PC-3 (cell line): ENCODE measurements at regions not wholly inside any gene's neighbourhood (a gene's known extent, or its start where the extent isn't known, plus 50 kb on each side); places are given as distances from the start of the nearest gene placed in this dataset.

Experiments used
- EZH2phosphoT487 ChIP-seq: fragments of 300-600 bp; sonication (generic); IDR thresholded peaks from 2 replicates; pipeline ENCODE4 v1.6.1; 2018; ENCODE audit warnings: mild to moderate bottlenecking, antibody characterized with exemption, low read length, borderline replicate concordance
- TF ChIP-seq, protein P1 (sequence below): fragments of 300-600 bp; sonication (generic); conservative IDR thresholded peaks from 2 replicates; pipeline ENCODE4 v1.5.1; 2017; ENCODE audit warnings: antibody characterized with exemption, low read depth, mild to moderate bottlenecking, low read length

DNA sequence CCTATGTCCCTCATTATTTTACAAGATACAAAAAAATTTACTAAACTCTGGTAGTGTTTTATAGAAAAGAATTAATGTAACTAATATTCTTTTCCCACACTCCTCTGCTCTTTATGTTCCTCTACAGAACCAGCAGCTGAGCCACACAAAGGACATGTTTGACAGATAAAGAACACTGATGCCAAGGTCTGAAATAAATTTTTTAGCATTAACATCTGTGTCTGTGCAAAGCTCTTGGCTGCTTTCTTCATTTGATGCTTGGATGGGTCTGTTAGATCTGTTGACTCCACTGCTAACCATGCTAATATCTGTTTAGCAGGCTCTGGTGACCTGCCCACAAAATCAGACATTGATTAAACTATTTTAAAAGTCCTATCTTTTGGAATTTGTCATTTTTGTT lies 2363.8 kb downstream of the PCDH9 start:
- TF ChIP-seq, protein P1, sequence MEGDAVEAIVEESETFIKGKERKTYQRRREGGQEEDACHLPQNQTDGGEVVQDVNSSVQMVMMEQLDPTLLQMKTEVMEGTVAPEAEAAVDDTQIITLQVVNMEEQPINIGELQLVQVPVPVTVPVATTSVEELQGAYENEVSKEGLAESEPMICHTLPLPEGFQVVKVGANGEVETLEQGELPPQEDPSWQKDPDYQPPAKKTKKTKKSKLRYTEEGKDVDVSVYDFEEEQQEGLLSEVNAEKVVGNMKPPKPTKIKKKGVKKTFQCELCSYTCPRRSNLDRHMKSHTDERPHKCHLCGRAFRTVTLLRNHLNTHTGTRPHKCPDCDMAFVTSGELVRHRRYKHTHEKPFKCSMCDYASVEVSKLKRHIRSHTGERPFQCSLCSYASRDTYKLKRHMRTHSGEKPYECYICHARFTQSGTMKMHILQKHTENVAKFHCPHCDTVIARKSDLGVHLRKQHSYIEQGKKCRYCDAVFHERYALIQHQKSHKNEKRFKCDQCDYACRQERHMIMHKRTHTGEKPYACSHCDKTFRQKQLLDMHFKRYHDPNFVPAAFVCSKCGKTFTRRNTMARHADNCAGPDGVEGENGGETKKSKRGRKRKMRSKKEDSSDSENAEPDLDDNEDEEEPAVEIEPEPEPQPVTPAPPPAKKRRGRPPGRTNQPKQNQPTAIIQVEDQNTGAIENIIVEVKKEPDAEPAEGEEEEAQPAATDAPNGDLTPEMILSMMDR: no peak
- no peak for TF ChIP-seq EZH2phosphoT487
